ENCODE measurements at regions not wholly inside any gene's neighbourhood (a gene's known extent, or its start where the extent isn't known, plus 50 kb on each side); places are given as distances from the start of the nearest gene placed in this dataset.

DNA sequence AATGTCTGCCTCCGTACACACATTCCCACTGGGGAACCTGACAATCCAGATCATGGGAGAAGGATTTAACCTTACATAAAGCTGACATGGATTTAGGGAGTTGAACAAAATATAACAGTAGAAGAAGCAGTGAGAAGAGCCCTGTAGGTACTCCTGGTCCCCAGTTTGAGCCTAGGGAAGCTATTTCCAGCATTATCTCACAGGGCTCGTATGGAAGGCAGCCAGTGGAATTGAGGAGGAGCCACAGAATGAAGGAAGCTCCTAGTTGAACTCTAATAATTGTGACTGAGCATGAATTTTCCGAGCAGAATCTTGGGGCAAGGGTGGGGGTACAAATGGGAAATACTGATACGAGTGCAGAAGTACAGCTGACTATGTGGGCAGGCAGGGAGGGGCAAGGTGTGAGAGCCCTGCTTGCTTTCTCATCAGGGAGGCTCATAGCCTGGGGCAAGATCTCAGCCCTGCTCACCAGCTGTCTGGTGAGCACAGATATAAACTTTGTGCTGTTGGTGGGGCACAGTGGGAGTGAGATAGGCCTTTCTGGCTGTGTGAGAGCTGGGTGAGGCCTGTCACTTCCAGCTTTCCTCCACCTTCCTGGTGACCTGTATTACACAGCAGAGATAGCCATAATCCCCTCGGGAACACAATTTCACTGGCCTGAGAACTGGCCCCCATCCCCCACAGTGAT is 290.7 kb upstream of the IL12B start:
- TF ChIP-seq, protein P1, sequence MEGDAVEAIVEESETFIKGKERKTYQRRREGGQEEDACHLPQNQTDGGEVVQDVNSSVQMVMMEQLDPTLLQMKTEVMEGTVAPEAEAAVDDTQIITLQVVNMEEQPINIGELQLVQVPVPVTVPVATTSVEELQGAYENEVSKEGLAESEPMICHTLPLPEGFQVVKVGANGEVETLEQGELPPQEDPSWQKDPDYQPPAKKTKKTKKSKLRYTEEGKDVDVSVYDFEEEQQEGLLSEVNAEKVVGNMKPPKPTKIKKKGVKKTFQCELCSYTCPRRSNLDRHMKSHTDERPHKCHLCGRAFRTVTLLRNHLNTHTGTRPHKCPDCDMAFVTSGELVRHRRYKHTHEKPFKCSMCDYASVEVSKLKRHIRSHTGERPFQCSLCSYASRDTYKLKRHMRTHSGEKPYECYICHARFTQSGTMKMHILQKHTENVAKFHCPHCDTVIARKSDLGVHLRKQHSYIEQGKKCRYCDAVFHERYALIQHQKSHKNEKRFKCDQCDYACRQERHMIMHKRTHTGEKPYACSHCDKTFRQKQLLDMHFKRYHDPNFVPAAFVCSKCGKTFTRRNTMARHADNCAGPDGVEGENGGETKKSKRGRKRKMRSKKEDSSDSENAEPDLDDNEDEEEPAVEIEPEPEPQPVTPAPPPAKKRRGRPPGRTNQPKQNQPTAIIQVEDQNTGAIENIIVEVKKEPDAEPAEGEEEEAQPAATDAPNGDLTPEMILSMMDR (IDR thresholded peaks at IDR 0.05; ENCODE audit: low read depth, low read length): no peak
- no peak for DNase-seq (ENCODE audit: low read depth, low spot score)
- in situ Hi-C loops (cut with HindIII; ENCODE audit: low sequenced_read_pairs): no loop called here
- no peak overlapping the region for H3K4me3 ChIP-seq (ENCODE audit: low read depth, low read length)

DNA sequence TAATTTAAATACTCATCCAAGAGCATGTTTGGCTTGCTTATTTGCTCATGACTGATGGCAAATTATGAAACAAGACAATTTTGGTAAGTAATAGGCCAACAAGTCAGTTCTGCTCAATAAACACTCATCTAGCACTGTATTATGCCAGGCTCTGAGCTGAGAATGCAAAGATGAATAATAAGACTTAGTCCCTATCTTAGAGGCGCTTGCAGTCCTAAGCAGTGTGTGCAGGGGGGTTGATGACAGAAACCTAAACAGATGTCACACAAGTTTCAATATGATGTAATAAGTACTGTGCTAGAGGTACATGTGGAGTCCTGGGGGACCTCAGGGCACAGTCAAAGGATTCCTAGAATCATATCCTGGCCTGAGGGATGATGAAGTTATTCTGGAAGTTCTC is 287.6 kb upstream of the ADRA1B start:
- TF ChIP-seq, protein P1 (IDR thresholded peaks at IDR 0.05; ENCODE audit: low read depth, low read length): no peak
- no peak for DNase-seq (ENCODE audit: low read depth, low spot score)
- in situ Hi-C loops (cut with HindIII; ENCODE audit: low sequenced_read_pairs): no loop called here
- no peak overlapping the region for H3K4me3 ChIP-seq (ENCODE audit: low read depth, low read length)

DNA sequence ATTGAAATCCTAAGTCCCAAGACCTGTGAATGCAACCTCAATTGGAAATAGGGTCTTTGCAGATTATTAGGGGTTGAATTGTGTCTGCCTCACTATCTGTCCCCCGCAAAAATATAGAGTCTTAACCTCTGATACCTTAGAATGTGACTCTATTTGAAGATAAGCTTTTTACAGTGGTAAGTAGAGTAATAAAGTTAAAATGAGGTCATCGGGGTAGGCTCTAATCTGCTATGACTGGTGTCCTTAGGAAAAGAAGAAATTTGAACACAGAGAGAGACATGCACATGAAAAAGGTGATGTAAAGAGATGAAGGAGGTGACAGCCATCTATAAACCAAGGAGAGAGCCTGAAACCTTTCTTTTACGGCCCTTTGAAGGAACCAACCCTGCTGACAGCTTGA is 287.1 kb upstream of the ADRA1B start:
- in situ Hi-C loops (cut with HindIII; ENCODE audit: low sequenced_read_pairs): no loop called here
- no peak overlapping the region for H3K4me3 ChIP-seq (ENCODE audit: low read depth, low read length)
- TF ChIP-seq, protein P1 (IDR thresholded peaks at IDR 0.05; ENCODE audit: low read depth, low read length): no peak
- DNase-seq (ENCODE audit: low read depth, low spot score): no peak

- no peak overlapping the region for H3K4me3 ChIP-seq (ENCODE audit: low read depth, low read length)
- in situ Hi-C loops (cut with HindIII; ENCODE audit: low sequenced_read_pairs): no loop called here
- TF ChIP-seq, protein P1 (IDR thresholded peaks at IDR 0.05; ENCODE audit: low read depth, low read length): no peak
- no peak for DNase-seq (ENCODE audit: low read depth, low spot score)
Observed at GRCh38 chr5:159630545-159630944, 285.7 kb upstream of the ADRA1B start.

GRCh38 chr5:159631001-159631400 is 285.3 kb upstream of the ADRA1B start:
- in situ Hi-C loops (cut with HindIII; ENCODE audit: low sequenced_read_pairs): no loop called here
- TF ChIP-seq, protein P1 (IDR thresholded peaks at IDR 0.05; ENCODE audit: low read depth, low read length): no peak
- no peak for DNase-seq (ENCODE audit: low read depth, low spot score)
- H3K4me3 ChIP-seq (ENCODE audit: low read depth, low read length): no peak overlapping the region

DNA sequence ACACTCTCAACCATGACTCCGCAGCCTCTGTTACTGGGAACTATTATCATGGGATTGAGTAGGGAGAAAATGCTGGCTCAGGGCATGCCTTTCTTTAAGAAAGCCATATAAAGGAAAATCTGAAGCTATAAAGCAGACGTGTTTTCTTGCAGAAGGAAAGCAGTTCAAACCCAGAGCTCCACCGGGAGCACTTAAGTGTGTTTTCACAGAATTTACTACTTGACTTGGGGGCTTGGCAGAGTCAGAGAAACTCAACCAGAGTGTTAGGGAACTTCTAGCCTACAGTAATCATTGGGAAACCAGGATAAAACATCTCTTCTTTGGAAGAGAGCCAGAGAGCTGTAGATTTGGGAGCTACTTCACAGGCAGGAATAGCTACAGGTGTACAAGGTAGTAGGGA is 283.4 kb upstream of the ADRA1B start:
- in situ Hi-C loops (cut with HindIII; ENCODE audit: low sequenced_read_pairs): no loop called here
- DNase-seq (ENCODE audit: low read depth, low spot score): no peak
- H3K4me3 ChIP-seq (ENCODE audit: low read depth, low read length): no peak overlapping the region
- TF ChIP-seq, protein P1 (IDR thresholded peaks at IDR 0.05; ENCODE audit: low read depth, low read length): no peak
